Uterus (tissue), 2 donors: ENCODE measurements at regions not wholly inside any gene's neighbourhood (a gene's known extent, or its start where the extent isn't known, plus 50 kb on each side); places are given as distances from the start of the nearest gene placed in this dataset.

Experiments
- CTCF ChIP-seq, 4 experiments: fragments of 200-600 bp in 2 of 4; fragments of 450-650 bp in 2 of 4; sonication (generic) in 2 of 4; IDR thresholded peaks; one replicate each; pipeline ENCODE4 v1.5.1; 2016 to 2019; ENCODE audit warnings: antibody characterized with exemption in 4 of 4, mild to moderate bottlenecking in 2 of 4, moderate library complexity in 1 of 4
- POLR2A ChIP-seq, 2 donors: fragments of 450-650 bp; IDR thresholded peaks; one replicate each; pipeline ENCODE4 v1.6.1; 2016; ENCODE audit warnings: antibody characterized with exemption in 2 of 2, mild to moderate bottlenecking in 1 of 2, moderate library complexity in 1 of 2

- no peak for TF ChIP-seq CTCF (IDR thresholded peaks at IDR 0.05)
- no peak for TF ChIP-seq POLR2A (IDR thresholded peaks at IDR 0.05)
Observed at GRCh38 chr4:100289530-100289888, 99.2 kb upstream of the DDIT4L start.
